ENCODE measurements at regions not wholly inside any gene's neighbourhood (a gene's known extent, or its start where the extent isn't known, plus 50 kb on each side); places are given as distances from the start of the nearest gene placed in this dataset.
A peak's percentile ranks its signal among the peaks of the same experiment; 100 is the strongest.

DNA sequence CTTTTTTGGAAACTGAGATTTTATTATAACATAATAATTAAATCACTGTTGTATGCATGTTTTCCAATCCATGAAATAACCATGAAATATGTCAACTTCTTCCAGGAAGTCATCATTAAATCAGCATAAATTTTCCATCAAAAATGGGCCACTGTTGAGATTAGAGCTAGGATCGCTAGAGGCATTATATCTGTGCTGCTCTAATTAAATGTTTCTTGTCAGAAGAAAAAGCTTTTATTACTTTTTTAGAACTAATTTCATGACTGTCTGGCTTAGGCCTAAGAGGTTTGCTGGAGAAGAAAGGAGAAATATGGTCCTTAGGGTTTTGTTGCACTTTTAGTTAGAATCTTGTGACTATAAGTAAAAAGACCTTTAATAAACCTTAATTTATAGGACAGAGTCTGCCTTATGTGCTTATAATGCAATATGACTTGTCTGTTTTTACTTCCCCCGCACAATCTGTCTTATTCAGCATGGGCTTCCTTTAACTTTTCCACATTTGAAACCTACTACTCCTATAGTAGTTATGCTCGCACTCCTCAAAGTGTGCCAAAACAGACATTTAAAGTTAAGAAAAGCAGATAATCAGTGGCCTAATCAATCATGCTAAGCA lies 363.4 kb upstream of the GCFC2 start:
- no peak for TF ChIP-seq EZH2 (IDR thresholded peaks at IDR 0.05; ENCODE audit: borderline replicate concordance, low read depth, low read length, severe bottlenecking)
- TF ChIP-seq, protein P1, sequence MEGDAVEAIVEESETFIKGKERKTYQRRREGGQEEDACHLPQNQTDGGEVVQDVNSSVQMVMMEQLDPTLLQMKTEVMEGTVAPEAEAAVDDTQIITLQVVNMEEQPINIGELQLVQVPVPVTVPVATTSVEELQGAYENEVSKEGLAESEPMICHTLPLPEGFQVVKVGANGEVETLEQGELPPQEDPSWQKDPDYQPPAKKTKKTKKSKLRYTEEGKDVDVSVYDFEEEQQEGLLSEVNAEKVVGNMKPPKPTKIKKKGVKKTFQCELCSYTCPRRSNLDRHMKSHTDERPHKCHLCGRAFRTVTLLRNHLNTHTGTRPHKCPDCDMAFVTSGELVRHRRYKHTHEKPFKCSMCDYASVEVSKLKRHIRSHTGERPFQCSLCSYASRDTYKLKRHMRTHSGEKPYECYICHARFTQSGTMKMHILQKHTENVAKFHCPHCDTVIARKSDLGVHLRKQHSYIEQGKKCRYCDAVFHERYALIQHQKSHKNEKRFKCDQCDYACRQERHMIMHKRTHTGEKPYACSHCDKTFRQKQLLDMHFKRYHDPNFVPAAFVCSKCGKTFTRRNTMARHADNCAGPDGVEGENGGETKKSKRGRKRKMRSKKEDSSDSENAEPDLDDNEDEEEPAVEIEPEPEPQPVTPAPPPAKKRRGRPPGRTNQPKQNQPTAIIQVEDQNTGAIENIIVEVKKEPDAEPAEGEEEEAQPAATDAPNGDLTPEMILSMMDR (IDR thresholded peaks at IDR 0.05; ENCODE audit: borderline replicate concordance, extremely low read depth, low read length, poor library complexity, severe bottlenecking): no peak
- ATAC-seq (ENCODE audit: insufficient read depth, low read depth) (no peak), DNase-seq (no peak)
- H3K27me3 ChIP-seq (ENCODE audit: insufficient read depth, low read length, poor library complexity): no peaks in the 10 kb centered on the region
- no peaks in the 10 kb centered on the region for H3K4me1 ChIP-seq (ENCODE audit: insufficient read depth, low read length)
- no peaks in the 10 kb centered on the region for H3K36me3 ChIP-seq (ENCODE audit: insufficient read depth, low read length)
- no peaks in the 10 kb centered on the region for H3K9me3 ChIP-seq (ENCODE audit: insufficient read depth, low read length, severe bottlenecking)
- H3K79me2 ChIP-seq (ENCODE audit: insufficient read depth, low read length): no peaks in the 10 kb centered on the region
- no peaks in the 10 kb centered on the region for H4K20me1 ChIP-seq (ENCODE audit: insufficient read depth, low read length)
- H3K4me3 ChIP-seq (ENCODE audit: low read depth in 1 of 2, low read length in 2 of 2): no peak overlapping the region
- no peak overlapping the region for H3K9ac ChIP-seq (ENCODE audit: low read depth, low read length)
- H3K27ac ChIP-seq (ENCODE audit: low read length): no peak overlapping the region
- H3K4me2 ChIP-seq (ENCODE audit: insufficient read depth, low read length): no peak overlapping the region
- H2AFZ ChIP-seq (ENCODE audit: low read depth, low read length): no peak overlapping the region

GRCh38 chr2:76050196-76050595 lies 339.5 kb upstream of the GCFC2 start:
- TF ChIP-seq EZH2 (IDR thresholded peaks at IDR 0.05; ENCODE audit: borderline replicate concordance, low read depth, low read length, severe bottlenecking): no peak
- TF ChIP-seq, protein P1 (IDR thresholded peaks at IDR 0.05; ENCODE audit: borderline replicate concordance, extremely low read depth, low read length, poor library complexity, severe bottlenecking): peak; percentile 14
- Histone ChIP-seq H4K20me1 (ENCODE audit: insufficient read depth, low read length) (no peaks in the 10 kb centered on the region), H3K4me1 (ENCODE audit: insufficient read depth, low read length) (no peaks in the 10 kb centered on the region), H3K4me3 (ENCODE audit: low read depth in 1 of 2, low read length in 2 of 2) (no peak overlapping the region), H3K27ac (ENCODE audit: low read length) (no peak overlapping the region), H3K79me2 (ENCODE audit: insufficient read depth, low read length) (no peaks in the 10 kb centered on the region), H3K27me3 (ENCODE audit: insufficient read depth, low read length, poor library complexity) (no peaks in the 10 kb centered on the region), H3K4me2 (ENCODE audit: insufficient read depth, low read length) (no peak overlapping the region), H3K36me3 (ENCODE audit: insufficient read depth, low read length) (no peaks in the 10 kb centered on the region), H2AFZ (ENCODE audit: low read depth, low read length) (no peak overlapping the region), H3K9me3 (ENCODE audit: insufficient read depth, low read length, severe bottlenecking) (no peaks in the 10 kb centered on the region), H3K9ac (ENCODE audit: low read depth, low read length) (no peak overlapping the region)
- ATAC-seq (ENCODE audit: insufficient read depth, low read depth) (no peak), DNase-seq (no peak)

DNA sequence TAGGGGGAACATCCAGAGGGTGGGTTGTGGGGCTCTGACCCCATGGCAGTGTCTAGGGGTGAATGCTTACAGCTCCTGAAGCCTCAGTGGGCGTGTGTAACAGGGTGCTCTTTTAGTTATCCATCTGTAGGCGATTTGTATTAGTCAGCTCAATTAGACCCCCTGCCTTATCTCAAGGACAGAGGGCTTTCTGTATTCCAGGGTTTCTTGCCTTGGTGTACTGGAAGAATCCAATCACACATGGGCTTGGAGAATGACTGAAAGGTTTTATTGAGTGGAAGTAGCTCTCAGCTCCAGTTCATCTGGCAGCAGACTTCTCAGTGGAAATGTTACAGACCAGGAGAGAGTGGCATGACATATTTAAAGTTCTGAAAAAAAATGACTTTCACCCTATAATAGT lies 334.0 kb upstream of the GCFC2 start:
- H3K27ac ChIP-seq (ENCODE audit: low read length): no peak overlapping the region
- H4K20me1 ChIP-seq (ENCODE audit: insufficient read depth, low read length): no peaks in the 10 kb centered on the region
- H3K36me3 ChIP-seq (ENCODE audit: insufficient read depth, low read length): no peaks in the 10 kb centered on the region
- no peaks in the 10 kb centered on the region for H3K27me3 ChIP-seq (ENCODE audit: insufficient read depth, low read length, poor library complexity)
- no peak overlapping the region for H3K9ac ChIP-seq (ENCODE audit: low read depth, low read length)
- no peak for DNase-seq
- no peak for TF ChIP-seq EZH2 (IDR thresholded peaks at IDR 0.05; ENCODE audit: borderline replicate concordance, low read depth, low read length, severe bottlenecking)
- TF ChIP-seq, protein P1 (IDR thresholded peaks at IDR 0.05; ENCODE audit: borderline replicate concordance, extremely low read depth, low read length, poor library complexity, severe bottlenecking): no peak
- H3K4me1 ChIP-seq (ENCODE audit: insufficient read depth, low read length): no peaks in the 10 kb centered on the region
- no peaks in the 10 kb centered on the region for H3K9me3 ChIP-seq (ENCODE audit: insufficient read depth, low read length, severe bottlenecking)
- no peak overlapping the region for H3K4me3 ChIP-seq (ENCODE audit: low read depth in 1 of 2, low read length in 2 of 2)
- H2AFZ ChIP-seq (ENCODE audit: low read depth, low read length): no peak overlapping the region
- no peak for ATAC-seq (ENCODE audit: insufficient read depth, low read depth)
- no peaks in the 10 kb centered on the region for H3K79me2 ChIP-seq (ENCODE audit: insufficient read depth, low read length)
- no peak overlapping the region for H3K4me2 ChIP-seq (ENCODE audit: insufficient read depth, low read length)
